ENCODE measurements at regions not wholly inside any gene's neighbourhood (a gene's known extent, or its start where the extent isn't known, plus 50 kb on each side); places are given as distances from the start of the nearest gene placed in this dataset.

GRCh38 chr2:37457401-37457901 lies 113.0 kb downstream of the QPCT start:
- TF ChIP-seq, protein P1, sequence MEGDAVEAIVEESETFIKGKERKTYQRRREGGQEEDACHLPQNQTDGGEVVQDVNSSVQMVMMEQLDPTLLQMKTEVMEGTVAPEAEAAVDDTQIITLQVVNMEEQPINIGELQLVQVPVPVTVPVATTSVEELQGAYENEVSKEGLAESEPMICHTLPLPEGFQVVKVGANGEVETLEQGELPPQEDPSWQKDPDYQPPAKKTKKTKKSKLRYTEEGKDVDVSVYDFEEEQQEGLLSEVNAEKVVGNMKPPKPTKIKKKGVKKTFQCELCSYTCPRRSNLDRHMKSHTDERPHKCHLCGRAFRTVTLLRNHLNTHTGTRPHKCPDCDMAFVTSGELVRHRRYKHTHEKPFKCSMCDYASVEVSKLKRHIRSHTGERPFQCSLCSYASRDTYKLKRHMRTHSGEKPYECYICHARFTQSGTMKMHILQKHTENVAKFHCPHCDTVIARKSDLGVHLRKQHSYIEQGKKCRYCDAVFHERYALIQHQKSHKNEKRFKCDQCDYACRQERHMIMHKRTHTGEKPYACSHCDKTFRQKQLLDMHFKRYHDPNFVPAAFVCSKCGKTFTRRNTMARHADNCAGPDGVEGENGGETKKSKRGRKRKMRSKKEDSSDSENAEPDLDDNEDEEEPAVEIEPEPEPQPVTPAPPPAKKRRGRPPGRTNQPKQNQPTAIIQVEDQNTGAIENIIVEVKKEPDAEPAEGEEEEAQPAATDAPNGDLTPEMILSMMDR (conservative IDR thresholded peaks at IDR 0.05) = no peak
- no peak for TF ChIP-seq EZH2 (IDR thresholded peaks at IDR 0.05; ENCODE audit: low read depth)
